SK-N-SH treated with all-trans-retinoic acid at 6 μM for 48 hours (cell line): ENCODE measurements at regions not wholly inside any gene's neighbourhood (a gene's known extent, or its start where the extent isn't known, plus 50 kb on each side); places are given as distances from the start of the nearest gene placed in this dataset.

Experiments used
- BACH2 ChIP-seq: fragments of 250-450 bp; sonication (Bioruptor Pico); IDR thresholded peaks from 2 replicates; pipeline ENCODE4 v1.9.0; 2021; ENCODE audit warnings: mild to moderate bottlenecking, borderline replicate concordance
- TF ChIP-seq, protein P1 (sequence below): fragments of 250-450 bp; sonication (Bioruptor Pico); IDR thresholded peaks from 2 replicates; pipeline ENCODE4 v1.8.0; 2020; ENCODE audit warnings: mild to moderate bottlenecking, moderate library complexity, borderline replicate concordance

- TF ChIP-seq, protein P1, sequence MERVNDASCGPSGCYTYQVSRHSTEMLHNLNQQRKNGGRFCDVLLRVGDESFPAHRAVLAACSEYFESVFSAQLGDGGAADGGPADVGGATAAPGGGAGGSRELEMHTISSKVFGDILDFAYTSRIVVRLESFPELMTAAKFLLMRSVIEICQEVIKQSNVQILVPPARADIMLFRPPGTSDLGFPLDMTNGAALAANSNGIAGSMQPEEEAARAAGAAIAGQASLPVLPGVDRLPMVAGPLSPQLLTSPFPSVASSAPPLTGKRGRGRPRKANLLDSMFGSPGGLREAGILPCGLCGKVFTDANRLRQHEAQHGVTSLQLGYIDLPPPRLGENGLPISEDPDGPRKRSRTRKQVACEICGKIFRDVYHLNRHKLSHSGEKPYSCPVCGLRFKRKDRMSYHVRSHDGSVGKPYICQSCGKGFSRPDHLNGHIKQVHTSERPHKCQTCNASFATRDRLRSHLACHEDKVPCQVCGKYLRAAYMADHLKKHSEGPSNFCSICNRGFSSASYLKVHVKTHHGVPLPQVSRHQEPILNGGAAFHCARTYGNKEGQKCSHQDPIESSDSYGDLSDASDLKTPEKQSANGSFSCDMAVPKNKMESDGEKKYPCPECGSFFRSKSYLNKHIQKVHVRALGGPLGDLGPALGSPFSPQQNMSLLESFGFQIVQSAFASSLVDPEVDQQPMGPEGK (CRISPR knock-in tag), result no peak
- no peak for TF ChIP-seq BACH2
Observed at GRCh38 chr7:131606346-131607290, 50.2 kb upstream of the PODXL start.
